Astrocyte of the cerebellum (primary cell): ENCODE measurements at regions not wholly inside any gene's neighbourhood (a gene's known extent, or its start where the extent isn't known, plus 50 kb on each side); places are given as distances from the start of the nearest gene placed in this dataset.

Source experiments
- DNase-seq: peaks from one replicate; pipeline ENCODE4 v3.0.0-alpha.2; 2011; ENCODE audit warnings: low read depth
- H3K4me3 ChIP-seq: 2 replicates; pipeline ENCODE4 v1.5.1; 2011; ENCODE audit warnings: mild to moderate bottlenecking, low read depth, low read length, moderate library complexity
- CTCF ChIP-seq: IDR thresholded peaks from 2 replicates; pipeline ENCODE4 v1.5.1; 2012; ENCODE audit warnings: low read length, low read depth, moderate library complexity, mild to moderate bottlenecking; ENCODE audit errors: missing control alignments
- in situ Hi-C: cut with HindIII; loops from 2 replicates; pipeline ENCODE4 v1.10.0; 2017; ENCODE audit warnings: low sequenced_read_pairs

DNA sequence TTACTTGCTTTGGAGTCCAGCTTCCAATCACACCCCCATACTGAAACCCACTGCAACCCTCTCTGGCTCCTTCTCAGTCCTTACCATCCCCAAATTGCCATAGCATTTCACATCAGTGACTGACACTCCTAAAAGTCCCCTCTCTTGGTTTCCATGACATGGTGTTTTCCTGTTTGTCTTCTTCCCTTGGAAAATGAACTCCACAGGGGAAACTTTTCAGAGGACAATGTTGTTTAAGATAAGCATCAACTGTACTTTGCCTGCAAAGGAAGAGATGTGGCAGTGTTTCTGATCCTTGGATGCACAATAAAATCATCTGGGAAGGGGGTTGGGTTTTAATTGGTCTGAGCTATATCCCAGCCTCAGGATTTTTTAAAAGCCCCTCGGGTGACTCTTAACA lies 214.9 kb downstream of the HACE1 start:
- no peak for TF ChIP-seq CTCF
- in situ Hi-C loops = no loop called here

DNA sequence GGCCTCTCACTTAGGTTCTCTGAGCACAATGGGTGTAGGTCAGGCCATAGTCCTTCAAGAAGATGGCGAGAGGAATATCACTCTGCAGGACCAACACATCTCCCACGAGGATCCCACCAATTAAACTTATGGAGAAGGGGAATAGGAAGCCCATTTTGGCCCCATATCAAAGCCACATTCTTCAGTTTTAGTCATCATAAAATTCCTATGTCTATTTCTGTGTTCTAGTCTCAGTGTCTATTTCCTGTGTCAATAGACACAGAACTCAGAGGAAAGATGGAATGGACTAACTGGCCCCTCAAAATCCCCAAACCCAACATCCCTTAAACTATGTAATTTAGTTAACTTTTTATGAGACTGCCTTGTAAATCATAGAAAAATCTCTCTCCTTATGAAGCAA lies 216.8 kb downstream of the HACE1 start:
- DNase-seq = no peak
- no peak overlapping the region for H3K4me3 ChIP-seq
- in situ Hi-C loops = no loop called here
- no peak for TF ChIP-seq CTCF

More for the DNA sequence above, 214.9 kb downstream of the HACE1 start:
- H3K4me3 ChIP-seq = no peak overlapping the region
- DNase-seq = no peak

DNA sequence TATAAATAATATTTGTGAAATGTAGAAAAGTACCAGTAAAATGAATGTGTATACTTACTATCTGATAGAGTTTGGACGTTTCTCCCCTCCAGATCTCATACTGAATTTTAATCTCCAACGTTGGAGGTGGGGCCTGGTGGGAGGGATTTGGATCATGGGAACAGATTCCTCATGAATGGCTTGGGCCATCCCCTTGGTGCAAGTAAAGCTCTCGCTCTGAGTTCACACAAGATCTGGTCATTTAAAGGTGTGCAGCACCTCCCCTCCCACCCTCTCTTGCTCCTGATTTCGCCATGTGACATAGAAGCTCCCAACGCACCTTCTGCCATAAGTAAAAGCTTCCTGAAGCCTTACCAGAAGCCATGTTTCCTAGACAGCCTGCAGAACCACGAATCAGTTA lies 219.0 kb downstream of the HACE1 start:
- no peak for TF ChIP-seq CTCF
- H3K4me3 ChIP-seq = no peak overlapping the region
- no peak for DNase-seq
- in situ Hi-C loops = no loop called here

DNA sequence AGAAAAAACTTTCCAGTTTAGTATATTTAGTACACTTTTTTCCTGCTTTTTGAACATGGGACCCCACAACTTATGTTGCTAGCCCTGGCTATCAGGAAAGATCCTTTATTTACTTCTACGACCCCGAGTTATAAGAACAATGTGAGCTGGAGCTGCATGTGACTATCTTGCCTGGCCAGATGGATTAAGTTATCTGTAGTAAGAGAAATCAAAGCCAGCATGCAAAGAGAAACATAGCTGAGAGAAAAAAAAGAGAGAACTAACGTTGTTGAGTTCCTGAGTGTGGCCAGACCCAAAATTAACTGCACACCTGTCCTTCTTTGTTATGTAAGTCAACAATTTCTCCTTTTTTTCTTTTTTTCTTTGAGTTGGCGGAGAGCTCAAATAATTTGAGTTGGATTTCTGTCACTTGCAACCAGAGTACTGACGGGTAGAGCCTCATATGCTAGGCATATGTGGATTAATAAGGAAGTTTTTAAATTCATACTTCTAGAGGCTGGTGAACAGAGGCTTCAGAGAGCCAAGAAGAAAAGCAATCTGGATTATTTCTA lies 219.5 kb downstream of the HACE1 start:
- in situ Hi-C loops = no loop called here
- no peak for DNase-seq
- no peak for TF ChIP-seq CTCF
- no peak overlapping the region for H3K4me3 ChIP-seq

- no peak overlapping the region for H3K4me3 ChIP-seq
- DNase-seq = no peak
- in situ Hi-C loops = no loop called here
- no peak for TF ChIP-seq CTCF
Observed at GRCh38 chr6:104639668-104640067, 220.1 kb downstream of the HACE1 start.

GRCh38 chr6:104638841-104639290 lies 220.9 kb downstream of the HACE1 start:
- no peak for TF ChIP-seq CTCF
- no peak overlapping the region for H3K4me3 ChIP-seq
- in situ Hi-C loops = no loop called here
- DNase-seq = no peak
